Ectodermal cell (in vitro differentiated cells): ENCODE measurements at regions not wholly inside any gene's neighbourhood (a gene's known extent, or its start where the extent isn't known, plus 50 kb on each side); places are given as distances from the start of the nearest gene placed in this dataset.

Source experiments
- H3K27ac ChIP-seq: 2 replicates; pipeline ENCODE4 v1.7.0; 2013; ENCODE audit warnings: mild to moderate bottlenecking, low read depth, low read length; ENCODE audit not compliant: insufficient read depth, poor library complexity, severe bottlenecking
- H3K27me3 ChIP-seq: 2 replicates; pipeline ENCODE4 v1.7.0; 2013; ENCODE audit warnings: mild to moderate bottlenecking, low read length; ENCODE audit not compliant: insufficient read depth, control insufficient read depth, poor library complexity, severe bottlenecking
- H3K36me3 ChIP-seq: one replicate; pipeline ENCODE4 v1.7.0; 2013; ENCODE audit warnings: low read length; ENCODE audit not compliant: control insufficient read depth, insufficient read depth
- H3K4me1 ChIP-seq: one replicate; pipeline ENCODE4 v1.7.0; 2013; ENCODE audit warnings: low read length; ENCODE audit not compliant: control insufficient read depth, insufficient read depth
- H3K4me3 ChIP-seq: 2 replicates; pipeline ENCODE4 v1.7.0; 2013; ENCODE audit warnings: low read depth, low read length, control low read depth; ENCODE audit not compliant: insufficient read depth
- H3K9me3 ChIP-seq: 2 replicates; pipeline ENCODE4 v1.7.0; 2013; ENCODE audit warnings: mild to moderate bottlenecking, low read length, moderate library complexity; ENCODE audit not compliant: control insufficient read depth
- WGBS, 2 experiments: methylation state at CpG; one replicate each; pipeline ENCODE4 v1.1.7; 2013; ENCODE audit warnings: missing lambda C conversion rate in 2 of 2; 5-methylcytosine and 5-hydroxymethylcytosine counted together

DNA sequence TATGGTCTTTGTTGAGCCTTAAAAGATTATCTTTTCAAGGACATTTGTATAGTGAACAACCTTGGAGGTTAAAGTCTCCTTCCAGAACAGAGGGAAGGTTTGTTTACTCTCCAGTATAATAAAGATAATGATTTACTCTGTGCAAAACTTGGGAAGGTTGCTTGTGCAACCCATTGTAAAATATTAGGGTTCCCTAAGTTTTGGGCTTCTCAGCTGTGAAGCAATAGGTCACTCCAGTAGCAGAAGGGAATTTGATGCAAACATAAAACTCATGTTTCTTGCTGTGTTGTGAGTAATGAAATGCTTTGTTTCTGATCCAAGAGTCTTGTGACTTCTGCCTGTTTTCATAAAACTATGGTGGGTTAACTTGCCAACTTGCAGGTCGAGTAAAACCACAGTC lies 177.5 kb downstream of the SUCNR1 start:
- no peak overlapping the region for H3K27ac ChIP-seq
- no peak overlapping the region for H3K4me3 ChIP-seq
- 92 to 93% methylated on average over 1 of the region's 1 CpG for WGBS, 2 experiments
- H3K4me1 ChIP-seq: no peaks in the 10 kb centered on the region
- no peaks in the 10 kb centered on the region for H3K9me3 ChIP-seq
- no peaks in the 10 kb centered on the region for H3K36me3 ChIP-seq
- H3K27me3 ChIP-seq: no peaks in the 10 kb centered on the region

DNA sequence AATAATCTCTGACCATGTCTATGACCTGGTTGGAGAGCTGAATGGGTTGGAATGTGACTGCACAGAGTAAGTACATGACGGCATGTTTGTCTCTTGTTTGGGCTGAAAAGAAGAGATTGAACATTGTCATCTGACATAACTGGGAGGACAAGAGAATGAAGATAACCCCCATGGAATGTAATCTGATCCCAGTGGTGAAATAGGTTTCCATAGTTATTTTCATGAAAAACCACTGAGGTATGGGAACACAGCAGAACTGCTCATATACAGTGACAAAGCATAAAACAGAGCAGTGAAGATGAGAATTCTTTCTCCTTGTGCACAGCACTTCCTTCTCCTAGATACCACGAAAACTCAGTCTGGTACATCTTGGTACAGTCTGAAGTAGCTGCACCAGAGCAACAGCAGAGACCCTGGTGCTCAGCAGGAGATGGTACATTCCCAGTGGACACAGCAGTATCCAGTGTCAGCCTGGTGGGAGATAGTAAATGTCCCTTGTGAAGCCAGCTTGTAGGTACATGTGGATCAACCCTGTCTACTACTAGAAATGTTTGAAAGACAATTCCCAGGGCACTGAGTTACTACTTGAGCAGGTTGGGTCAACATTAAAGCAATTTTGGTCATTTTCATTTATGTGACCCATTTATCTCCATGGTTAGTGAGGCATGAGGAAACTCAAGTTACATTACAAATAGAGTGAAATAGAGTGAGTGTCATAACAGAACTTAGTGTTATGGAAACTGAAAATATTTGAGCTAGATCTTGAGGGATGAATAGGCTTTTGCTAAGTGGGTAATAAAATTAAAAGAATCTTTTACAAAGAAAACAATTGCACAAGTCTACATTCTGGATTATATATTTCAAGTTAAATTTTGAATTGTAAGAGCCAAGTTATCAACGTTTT lies 178.3 kb downstream of the SUCNR1 start:
- H3K4me3 ChIP-seq: no peak overlapping the region
- no peaks in the 10 kb centered on the region for H3K9me3 ChIP-seq
- 90 to 96% methylated on average over 2 of the region's 3 CpGs for WGBS, 2 experiments
- H3K4me1 ChIP-seq: no peaks in the 10 kb centered on the region
- no peaks in the 10 kb centered on the region for H3K27me3 ChIP-seq
- no peaks in the 10 kb centered on the region for H3K36me3 ChIP-seq
- H3K27ac ChIP-seq: no peak overlapping the region

DNA sequence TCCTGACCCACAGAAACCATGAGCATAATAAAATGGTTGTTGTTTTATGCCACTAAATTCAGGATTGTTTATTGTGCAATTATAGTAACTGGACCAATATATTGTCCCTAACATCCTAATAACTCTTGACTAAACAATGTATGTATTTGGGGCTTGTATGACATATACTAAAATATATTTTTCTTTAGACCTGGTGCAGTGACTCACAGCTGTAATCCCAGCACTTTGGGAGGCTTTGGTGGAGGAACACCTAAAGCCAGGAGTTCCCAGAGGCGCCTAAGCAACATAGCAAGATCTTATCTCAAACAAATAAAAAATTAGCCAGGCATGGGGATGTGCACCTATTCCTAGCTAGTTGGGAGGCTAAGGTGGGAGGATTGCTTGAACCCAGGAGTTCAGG lies 180.4 kb downstream of the SUCNR1 start:
- no peaks in the 10 kb centered on the region for H3K4me1 ChIP-seq
- no peak overlapping the region for H3K4me3 ChIP-seq
- H3K27me3 ChIP-seq: no peaks in the 10 kb centered on the region
- no peak overlapping the region for H3K27ac ChIP-seq
- WGBS, 2 experiments: 75 to 84% methylated on average over 1 of the region's 1 CpG
- no peaks in the 10 kb centered on the region for H3K36me3 ChIP-seq
- H3K9me3 ChIP-seq: no peaks in the 10 kb centered on the region

DNA sequence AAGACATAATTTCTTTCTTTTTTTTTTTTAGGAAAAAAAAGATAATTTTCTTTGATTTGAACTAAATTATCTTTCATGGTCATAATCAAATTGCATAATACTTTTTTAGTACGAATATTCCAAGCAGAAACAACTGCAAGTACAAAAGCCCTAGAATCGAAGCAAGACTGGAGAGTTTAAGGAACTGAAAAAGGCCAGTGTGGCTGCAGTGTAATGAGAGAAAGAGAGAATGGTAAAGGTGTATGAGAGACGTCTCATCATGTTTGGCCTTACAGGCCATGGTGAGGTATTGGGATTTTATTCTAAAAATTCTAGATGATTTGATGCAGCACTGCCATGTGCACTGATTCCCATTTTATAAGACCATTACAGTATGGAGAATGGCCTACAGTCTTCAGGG lies 180.9 kb downstream of the SUCNR1 start:
- Histone ChIP-seq H3K4me3 (no peak overlapping the region), H3K4me1 (no peaks in the 10 kb centered on the region), H3K9me3 (no peaks in the 10 kb centered on the region), H3K27me3 (no peaks in the 10 kb centered on the region), H3K27ac (no peak overlapping the region), H3K36me3 (no peaks in the 10 kb centered on the region)
- WGBS, 2 experiments: 94 to 95% methylated on average over 2 to 3 of the region's 3 CpGs

DNA sequence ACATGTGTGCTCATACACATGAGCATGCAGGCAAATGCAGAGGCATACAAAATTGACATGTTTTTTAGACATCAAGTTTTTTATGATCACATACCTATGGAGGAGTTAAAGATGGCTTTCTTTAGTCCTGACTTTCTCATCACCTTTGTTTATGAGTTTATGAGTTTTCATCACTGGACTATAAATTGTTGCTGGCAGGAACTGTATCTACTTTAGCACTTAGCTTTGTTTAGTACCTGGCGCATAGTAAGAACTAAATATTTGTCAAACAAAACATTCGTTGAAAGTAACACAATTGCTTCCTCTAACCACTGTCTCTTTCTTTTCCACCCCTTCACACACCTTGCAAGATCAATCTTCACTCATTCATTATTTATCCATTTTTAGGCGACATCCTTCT lies 182.6 kb downstream of the SUCNR1 start:
- 92 to 94% methylated on average over 3 of the region's 3 CpGs for WGBS, 2 experiments
- no peaks in the 10 kb centered on the region for H3K4me1 ChIP-seq
- no peaks in the 10 kb centered on the region for H3K9me3 ChIP-seq
- H3K27ac ChIP-seq: no peak overlapping the region
- no peaks in the 10 kb centered on the region for H3K36me3 ChIP-seq
- no peak overlapping the region for H3K4me3 ChIP-seq
- no peaks in the 10 kb centered on the region for H3K27me3 ChIP-seq

DNA sequence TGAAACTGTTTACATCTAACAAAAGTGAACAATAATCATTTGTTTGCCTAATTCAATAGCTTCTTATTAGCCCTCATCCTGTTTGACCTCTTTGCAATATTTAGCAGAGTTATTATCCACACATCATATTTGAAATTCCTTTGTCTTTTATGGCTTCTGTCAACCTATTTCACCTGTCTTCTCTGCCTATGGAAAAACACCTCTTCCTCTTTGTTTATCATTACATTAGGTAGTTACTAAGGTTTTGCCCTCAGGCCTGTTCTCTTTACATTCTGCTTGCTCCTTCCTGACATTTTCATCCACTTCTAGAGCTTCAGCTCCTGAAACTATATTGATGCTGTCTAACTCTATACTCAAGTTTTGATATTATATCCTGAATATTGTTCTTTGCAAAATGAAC lies 183.0 kb downstream of the SUCNR1 start:
- Histone ChIP-seq H3K4me1 (no peaks in the 10 kb centered on the region), H3K27ac (no peak overlapping the region), H3K9me3 (no peaks in the 10 kb centered on the region), H3K4me3 (no peak overlapping the region), H3K27me3 (no peaks in the 10 kb centered on the region), H3K36me3 (no peaks in the 10 kb centered on the region)

DNA sequence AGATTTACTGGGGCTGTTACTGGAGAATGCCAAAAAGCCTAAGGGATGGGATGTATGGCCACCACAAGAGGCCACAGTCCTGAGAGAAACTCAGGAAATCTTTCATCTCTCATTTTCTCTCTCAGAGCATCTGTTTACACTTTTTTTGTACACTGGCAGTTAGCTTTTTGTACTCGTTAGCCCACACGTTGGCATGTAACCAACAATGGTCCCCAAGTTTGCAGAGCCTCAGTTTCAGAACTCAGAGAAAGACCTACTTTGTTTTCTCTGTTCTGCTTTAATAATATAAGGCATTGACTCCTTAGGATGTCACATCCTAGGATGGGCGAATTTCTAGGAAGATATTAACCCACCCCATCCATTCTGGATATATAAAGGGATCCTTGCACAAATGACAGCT lies 183.5 kb downstream of the SUCNR1 start:
- H3K27ac ChIP-seq: no peak overlapping the region
- WGBS, 2 experiments: 85 to 88% methylated on average over 2 of the region's 3 CpGs
- H3K36me3 ChIP-seq: no peaks in the 10 kb centered on the region
- no peaks in the 10 kb centered on the region for H3K4me1 ChIP-seq
- no peak overlapping the region for H3K4me3 ChIP-seq
- H3K27me3 ChIP-seq: no peaks in the 10 kb centered on the region
- H3K9me3 ChIP-seq: no peaks in the 10 kb centered on the region

DNA sequence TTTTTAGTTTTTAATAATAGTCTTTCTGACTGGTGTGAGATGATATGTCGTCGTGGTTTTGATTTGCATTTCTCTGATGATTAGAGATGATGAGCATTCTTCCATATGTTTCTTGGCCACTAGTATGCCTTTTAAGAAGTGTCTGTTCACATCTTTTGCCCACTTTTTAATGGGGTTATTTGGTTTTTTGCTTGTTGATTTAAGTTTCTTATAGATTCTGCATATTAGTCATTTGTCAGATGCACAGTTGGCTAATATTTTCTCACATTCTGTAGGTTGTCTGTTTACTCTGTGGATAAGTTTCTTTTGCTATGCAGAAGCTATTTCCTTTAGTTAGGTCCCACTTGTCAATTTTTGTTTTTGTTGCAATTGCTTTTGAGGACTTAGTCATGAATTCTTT lies 185.4 kb downstream of the SUCNR1 start:
- WGBS, 2 experiments: 100% methylated on average over 2 of the region's 2 CpGs
- Histone ChIP-seq H3K27me3 (no peaks in the 10 kb centered on the region), H3K27ac (no peak overlapping the region), H3K36me3 (no peaks in the 10 kb centered on the region), H3K9me3 (no peaks in the 10 kb centered on the region), H3K4me3 (no peak overlapping the region), H3K4me1 (no peaks in the 10 kb centered on the region)

DNA sequence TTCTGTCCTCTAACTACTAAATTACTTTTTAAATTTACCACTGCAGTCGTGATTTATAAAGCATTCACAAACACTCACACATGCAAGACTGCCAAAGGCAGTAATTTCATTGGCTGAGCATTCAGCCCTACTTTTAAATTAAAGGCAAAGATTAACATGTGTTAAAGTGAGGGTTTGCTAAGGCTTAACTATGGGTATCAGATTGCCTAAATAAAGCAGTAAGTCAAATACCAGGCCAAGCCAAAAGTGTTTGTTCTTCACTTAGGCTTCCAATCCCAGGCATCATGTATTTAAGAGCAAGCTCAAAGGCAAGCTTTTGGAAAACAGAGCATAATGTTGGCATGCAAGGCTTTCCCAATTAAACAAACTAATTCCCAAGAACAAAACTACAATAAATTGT lies 187.3 kb downstream of the SUCNR1 start:
- H3K9me3 ChIP-seq: no peaks in the 10 kb centered on the region
- H3K36me3 ChIP-seq: no peaks in the 10 kb centered on the region
- H3K4me3 ChIP-seq: no peak overlapping the region
- no peaks in the 10 kb centered on the region for H3K4me1 ChIP-seq
- H3K27me3 ChIP-seq: no peaks in the 10 kb centered on the region
- 64 to 75% methylated on average over 1 of the region's 1 CpG for WGBS, 2 experiments
- no peak overlapping the region for H3K27ac ChIP-seq

DNA sequence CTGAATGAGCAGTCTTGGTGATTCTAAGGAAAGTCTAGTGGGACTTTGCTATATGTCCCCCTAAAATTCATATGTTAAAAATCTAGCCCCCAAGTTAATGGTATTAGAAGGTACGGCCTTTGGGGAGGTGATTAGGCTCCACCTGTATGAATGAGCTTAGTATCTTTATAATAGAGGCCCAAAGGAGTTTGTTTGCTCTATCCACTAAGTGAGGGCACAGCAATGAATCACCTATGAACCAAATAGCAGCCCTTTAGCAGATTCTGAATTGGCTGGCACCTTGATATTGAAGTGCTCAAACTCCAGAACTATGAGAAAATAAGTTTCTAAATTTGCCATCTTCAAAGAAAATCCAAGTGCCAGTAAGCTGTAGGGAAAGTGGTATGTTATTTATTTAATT lies 187.9 kb downstream of the SUCNR1 start:
- 79% methylated on average over 1 of the region's 1 CpG; no CpG with 5 or more reads in 1 of the 2 experiments for WGBS, 2 experiments
- Histone ChIP-seq H3K36me3 (no peaks in the 10 kb centered on the region), H3K4me1 (no peaks in the 10 kb centered on the region), H3K9me3 (no peaks in the 10 kb centered on the region), H3K27ac (no peak overlapping the region), H3K27me3 (no peaks in the 10 kb centered on the region), H3K4me3 (no peak overlapping the region)
